ENCODE measurements at regions not wholly inside any gene's neighbourhood (a gene's known extent, or its start where the extent isn't known, plus 50 kb on each side); places are given as distances from the start of the nearest gene placed in this dataset.

DNA sequence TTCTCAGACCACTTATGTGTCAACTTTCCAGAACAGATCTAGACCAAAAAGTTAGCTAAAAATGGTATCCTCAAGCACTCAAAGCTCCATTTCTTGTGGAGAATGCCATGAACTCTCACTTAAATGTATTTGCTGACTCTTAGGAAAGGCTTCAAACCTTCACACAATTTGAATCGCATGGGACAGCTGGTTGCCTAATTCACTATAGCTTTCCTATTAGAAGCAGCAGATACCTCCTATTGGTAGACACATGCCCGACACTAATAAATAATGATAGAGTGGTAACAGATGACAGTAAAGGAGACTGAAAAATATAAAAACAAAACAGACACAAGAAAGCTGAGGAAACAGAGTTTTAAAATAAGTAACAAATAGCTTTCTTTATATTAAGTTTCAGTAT lies 818.5 kb downstream of the XPNPEP1 start:
- Histone ChIP-seq H3K23ac (ENCODE audit: insufficient read length, low read depth, low read length) (no peak overlapping the region), H3K4me2 (ENCODE audit: insufficient read depth, insufficient read length, low read length) (no peak overlapping the region), H3K27ac (ENCODE audit: insufficient read length, low read depth, low read length) (no peak overlapping the region), H2BK12ac (ENCODE audit: insufficient read length, low read depth, low read length) (no peak overlapping the region), H3K4ac (ENCODE audit: low read depth, low read length) (no peak overlapping the region), H2BK20ac (ENCODE audit: low read depth, low read length, poor library complexity, severe bottlenecking) (no peak overlapping the region), H2AFZ (ENCODE audit: low read length) (no peak overlapping the region), H3K18ac (ENCODE audit: insufficient read length, low read depth, low read length) (no peak overlapping the region), H3K27me3 (ENCODE audit: insufficient read depth, low read length) (peaks cover 4% of the 10 kb centered on the region; the same call in 1 of the 2 replicates), H2AK5ac (ENCODE audit: insufficient read length, low read length) (no peak overlapping the region), H3K79me1 (ENCODE audit: insufficient read depth, low read depth, low read length, poor library complexity, severe bottlenecking) (no peaks in the 10 kb centered on the region), H3K4me1 (ENCODE audit: insufficient read depth, low read length) (peaks cover 2% of the 10 kb centered on the region; the same call in 1 of the 2 replicates), H3K56ac (ENCODE audit: insufficient read length, low read depth, low read length) (no peak overlapping the region), H2BK5ac (ENCODE audit: insufficient read length, low read length) (no peak overlapping the region), H4K91ac (ENCODE audit: insufficient read length, low read depth, low read length) (no peak overlapping the region), H2BK120ac (ENCODE audit: low read depth, low read length, poor library complexity, severe bottlenecking) (no peak overlapping the region), H3K14ac (ENCODE audit: insufficient read depth, low read length) (no peak overlapping the region), H4K20me1 (ENCODE audit: control insufficient read depth, insufficient read depth, insufficient read length) (no peaks in the 10 kb centered on the region), H3K23me2 (ENCODE audit: insufficient read length, low read depth, low read length, poor library complexity, severe bottlenecking) (no peaks in the 10 kb centered on the region), H3K9ac (ENCODE audit: extremely low read depth, insufficient read length, low read length) (no peak overlapping the region), H4K5ac (ENCODE audit: insufficient read length, low read depth, low read length) (no peak overlapping the region), H3K79me2 (ENCODE audit: insufficient read depth, low read length) (no peaks in the 10 kb centered on the region), H2BK15ac (ENCODE audit: low read depth, low read length) (no peak overlapping the region), H4K8ac (replicated peaks; ENCODE audit: insufficient read length, low read depth, low read length) (no peak overlapping the region), H3T11ph (ENCODE audit: low read length) (no peak overlapping the region), H3K9me3 (ENCODE audit: control insufficient read depth, low read depth, low read length) (no peaks in the 10 kb centered on the region)
- no peaks in the 10 kb centered on the region; a peak in 1 of 7 replicates for H3K36me3 Mint-ChIP-seq (ENCODE audit: insufficient read depth in 1 of 3, low read depth in 3 of 3)
- no CpG with 5 or more reads among the region's 2 CpGs for WGBS (ENCODE audit: extremely low coverage, insufficient read length, low lambda C conversion rate)
- no peak for DNase-seq
- peaks cover 24% of the 10 kb centered on the region for H3K27me3 Mint-ChIP-seq (ENCODE audit: low read depth)
- no peak overlapping the region for H3K4me3 Mint-ChIP-seq
- no peak overlapping the region for H3K27ac Mint-ChIP-seq
- H3K9me3 Mint-ChIP-seq = no peaks in the 10 kb centered on the region
- TF ChIP-seq, protein P1, sequence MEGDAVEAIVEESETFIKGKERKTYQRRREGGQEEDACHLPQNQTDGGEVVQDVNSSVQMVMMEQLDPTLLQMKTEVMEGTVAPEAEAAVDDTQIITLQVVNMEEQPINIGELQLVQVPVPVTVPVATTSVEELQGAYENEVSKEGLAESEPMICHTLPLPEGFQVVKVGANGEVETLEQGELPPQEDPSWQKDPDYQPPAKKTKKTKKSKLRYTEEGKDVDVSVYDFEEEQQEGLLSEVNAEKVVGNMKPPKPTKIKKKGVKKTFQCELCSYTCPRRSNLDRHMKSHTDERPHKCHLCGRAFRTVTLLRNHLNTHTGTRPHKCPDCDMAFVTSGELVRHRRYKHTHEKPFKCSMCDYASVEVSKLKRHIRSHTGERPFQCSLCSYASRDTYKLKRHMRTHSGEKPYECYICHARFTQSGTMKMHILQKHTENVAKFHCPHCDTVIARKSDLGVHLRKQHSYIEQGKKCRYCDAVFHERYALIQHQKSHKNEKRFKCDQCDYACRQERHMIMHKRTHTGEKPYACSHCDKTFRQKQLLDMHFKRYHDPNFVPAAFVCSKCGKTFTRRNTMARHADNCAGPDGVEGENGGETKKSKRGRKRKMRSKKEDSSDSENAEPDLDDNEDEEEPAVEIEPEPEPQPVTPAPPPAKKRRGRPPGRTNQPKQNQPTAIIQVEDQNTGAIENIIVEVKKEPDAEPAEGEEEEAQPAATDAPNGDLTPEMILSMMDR (conservative IDR thresholded peaks at IDR 0.05) = no peak
- H3K4me1 Mint-ChIP-seq = peaks cover 8 to 11% of the 10 kb centered on the region in 2 experiments

All from H9 (cell line).